GF-D8 (cell line): ENCODE measurements at regions not wholly inside any gene's neighbourhood (a gene's known extent, or its start where the extent isn't known, plus 50 kb on each side); places are given as distances from the start of the nearest gene placed in this dataset.

Source experiments
- DNase-seq: peaks from one replicate; lab custom pipeline; 2025; lab: John Stamatoyannopoulos, UW

- DNase-seq: no peak
Observed at GRCh38 chr4:155616117-155616516, 50.5 kb upstream of the GUCY1A1 start.

- no peak for DNase-seq
Observed at GRCh38 chr4:155615081-155615887, 51.4 kb upstream of the GUCY1A1 start.

DNA sequence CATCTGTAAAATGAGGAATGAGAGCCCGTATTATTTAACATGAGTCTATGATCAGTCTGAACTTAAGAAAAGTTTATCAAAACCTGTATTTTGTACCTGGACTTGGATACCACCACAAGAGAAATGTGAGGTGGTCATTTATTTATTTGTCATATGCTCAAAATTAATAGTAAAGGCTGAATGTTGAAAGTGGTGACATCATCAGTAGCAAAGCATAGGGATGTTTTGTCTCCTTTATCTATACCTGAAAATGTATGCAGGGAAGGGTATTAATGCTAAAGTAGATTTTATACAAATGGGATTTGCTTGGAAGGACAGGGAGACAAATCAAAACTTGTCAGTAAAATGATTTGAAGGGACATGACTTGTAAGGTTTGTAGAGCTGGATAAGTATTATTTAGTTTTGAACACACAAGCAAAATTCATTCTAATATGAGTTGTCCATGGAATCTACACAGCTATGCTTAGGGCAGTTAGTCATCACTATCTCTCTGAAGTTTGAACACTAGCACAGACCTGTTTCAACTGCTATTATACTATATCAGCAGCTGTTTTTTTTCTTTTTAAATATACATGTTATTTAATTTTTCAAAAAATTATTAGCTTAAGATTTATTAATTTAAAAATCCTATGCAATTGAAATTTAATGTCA, 52.4 kb upstream of the GUCY1A1 start:
- DNase-seq: no peak

GRCh38 chr4:155612074-155612473, 54.6 kb upstream of the GUCY1A1 start:
- DNase-seq: no peak

DNA sequence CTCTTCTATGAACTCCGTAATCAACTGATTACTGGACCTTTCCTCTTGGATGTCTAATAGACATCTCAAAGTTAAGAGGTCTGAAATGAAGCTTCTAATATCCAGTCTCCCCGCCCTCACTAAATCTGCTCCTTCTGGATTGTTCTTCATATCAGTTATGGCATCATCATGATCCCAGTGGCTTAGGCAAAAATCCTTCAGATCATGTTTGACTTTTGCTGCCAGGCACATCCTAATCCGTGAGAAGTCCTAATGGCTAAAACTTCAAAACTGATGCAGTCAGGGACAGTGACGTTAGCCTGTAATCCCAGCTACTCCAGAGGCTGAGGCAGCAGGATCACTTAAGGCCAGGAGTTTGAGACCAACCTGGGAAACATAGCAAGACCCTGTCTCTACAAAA, 55.1 kb upstream of the GUCY1A1 start:
- DNase-seq: no peak

DNA sequence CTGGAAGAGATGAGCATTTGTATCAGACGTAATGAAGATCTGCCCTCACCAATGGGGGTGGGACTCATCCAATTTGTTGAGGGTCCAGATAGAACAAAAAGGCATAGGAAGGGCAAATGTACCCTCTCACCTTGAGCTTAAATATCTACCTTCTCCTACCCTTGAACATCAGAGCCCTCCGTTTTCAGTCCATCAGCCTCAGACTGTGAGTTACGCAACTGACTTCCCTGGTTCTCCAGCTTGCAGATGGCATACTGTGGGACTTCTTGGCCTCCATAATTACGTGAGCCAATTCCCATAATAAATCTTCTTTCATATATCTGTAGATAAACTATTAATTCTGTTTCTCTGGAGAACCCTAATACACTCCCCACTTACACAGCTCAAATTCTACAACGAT, 56.5 kb upstream of the GUCY1A1 start:
- no peak for DNase-seq

DNA sequence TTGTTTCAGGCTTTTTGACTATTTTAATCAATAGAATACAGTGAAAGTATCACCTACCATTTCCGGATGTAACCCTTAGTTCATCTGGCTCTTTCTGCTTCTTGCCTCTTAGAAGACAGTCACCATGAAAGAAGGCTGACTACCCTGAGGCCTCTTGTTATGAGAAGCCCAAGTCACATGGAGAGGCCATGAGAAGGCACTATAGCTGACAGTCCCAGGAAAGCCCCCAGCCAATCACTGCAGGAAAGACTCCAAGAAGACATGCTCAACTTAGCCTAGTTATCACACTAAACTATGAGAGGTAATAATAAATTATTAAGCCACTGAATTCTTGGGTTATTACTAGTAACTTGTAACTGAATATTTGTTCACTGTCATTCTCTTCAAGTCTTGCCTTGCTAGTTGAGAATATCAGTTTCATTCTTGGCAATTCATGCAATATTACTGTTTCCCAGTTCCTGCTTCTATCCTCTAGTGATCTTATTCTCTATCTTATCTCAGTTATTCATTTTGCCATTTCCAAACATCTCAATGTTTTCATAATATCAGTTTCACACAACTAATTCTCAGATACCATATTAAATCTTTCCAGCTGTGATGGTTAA, 57.1 kb upstream of the GUCY1A1 start:
- DNase-seq: no peak

- DNase-seq: no peak
Observed at GRCh38 chr4:155608225-155608885, 58.3 kb upstream of the GUCY1A1 start.

GRCh38 chr4:155607481-155607880, 59.2 kb upstream of the GUCY1A1 start:
- no peak for DNase-seq

- DNase-seq: no peak
Observed at GRCh38 chr4:155604718-155605626, 61.7 kb upstream of the GUCY1A1 start.

DNA sequence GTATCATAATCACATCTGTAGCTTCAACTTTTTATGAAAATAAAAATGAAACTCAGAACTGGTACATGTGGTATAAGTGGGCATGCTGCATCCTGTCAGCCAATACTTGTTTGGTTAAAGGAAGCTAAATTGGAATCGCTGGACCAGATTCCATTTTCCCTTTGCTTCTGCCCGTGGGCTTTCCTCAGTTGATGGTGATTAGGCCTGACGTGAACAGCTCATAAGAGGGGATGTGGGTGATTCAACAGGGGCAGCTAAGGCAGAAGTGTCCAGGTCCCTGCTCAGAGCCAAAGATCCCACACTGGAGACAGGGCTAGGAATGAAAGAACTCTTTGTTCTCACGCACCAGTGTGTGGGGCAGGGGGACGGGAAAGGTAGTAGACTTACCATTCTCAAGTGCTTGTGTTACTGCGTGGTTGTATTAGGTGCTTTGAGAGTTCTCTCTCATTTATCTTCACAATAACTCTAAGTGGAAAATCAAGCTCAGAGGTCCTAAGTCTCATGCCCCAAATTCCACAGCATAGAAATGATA, 63.2 kb upstream of the GUCY1A1 start:
- DNase-seq: no peak

DNA sequence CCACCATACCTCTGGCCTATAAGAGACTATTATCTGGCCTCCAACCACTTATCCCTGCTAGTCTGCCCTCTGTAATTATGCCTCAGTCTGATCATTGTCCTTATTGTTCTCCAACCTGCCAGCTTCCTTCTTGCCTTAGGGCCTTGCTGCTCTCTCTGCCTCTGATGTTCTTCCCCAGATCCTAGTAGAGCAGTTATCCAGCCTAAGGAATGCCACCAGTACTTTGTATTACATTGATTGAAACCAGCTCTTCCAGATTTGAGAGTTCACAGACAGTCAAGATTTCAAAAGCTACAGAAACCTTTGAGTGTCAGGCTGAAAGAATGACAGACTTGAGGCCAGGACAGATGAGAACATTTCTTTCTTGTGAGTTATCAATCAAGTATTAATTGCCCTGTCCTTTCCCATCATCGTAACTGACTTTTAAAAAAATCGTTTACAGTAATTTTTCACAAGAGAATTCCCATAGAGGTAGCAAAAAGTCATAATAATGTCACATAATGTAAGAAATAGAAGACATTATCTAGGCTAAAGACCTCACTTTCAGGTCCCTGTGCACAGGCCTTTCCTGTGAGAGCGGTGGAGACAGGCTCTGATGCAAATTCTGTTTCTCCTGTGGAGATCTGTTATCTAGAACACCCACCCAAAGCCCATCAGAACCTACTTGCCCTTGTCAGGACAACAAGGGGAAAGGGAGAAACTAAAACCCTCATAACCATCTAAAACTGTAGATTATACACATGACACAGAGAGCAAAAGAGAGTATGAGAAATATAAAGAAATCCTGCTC, 64.1 kb upstream of the GUCY1A1 start:
- DNase-seq: no peak

GRCh38 chr4:155600244-155600643, 66.4 kb upstream of the GUCY1A1 start:
- no peak for DNase-seq

- DNase-seq: no peak
Observed at GRCh38 chr4:155599596-155599995, 67.1 kb upstream of the GUCY1A1 start.

DNA sequence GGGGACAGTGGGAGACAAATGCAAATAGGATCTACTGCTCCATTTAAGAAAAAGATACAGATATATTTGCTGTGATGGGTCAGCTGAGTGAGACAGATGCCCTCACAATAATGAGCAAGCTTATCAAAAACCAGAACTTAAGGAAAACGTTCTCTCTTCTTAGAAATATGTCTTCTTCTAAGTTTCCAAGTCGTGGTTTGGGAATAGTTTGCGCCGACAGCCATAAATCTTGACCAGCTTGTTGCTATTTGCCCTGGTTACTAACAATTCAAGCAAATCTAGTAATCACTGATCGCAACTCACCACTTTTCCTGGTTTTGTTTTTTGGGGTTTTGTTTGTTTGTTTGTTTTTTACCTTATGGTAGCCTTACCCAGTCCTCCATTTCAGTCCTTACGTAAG, 67.6 kb upstream of the GUCY1A1 start:
- no peak for DNase-seq

DNA sequence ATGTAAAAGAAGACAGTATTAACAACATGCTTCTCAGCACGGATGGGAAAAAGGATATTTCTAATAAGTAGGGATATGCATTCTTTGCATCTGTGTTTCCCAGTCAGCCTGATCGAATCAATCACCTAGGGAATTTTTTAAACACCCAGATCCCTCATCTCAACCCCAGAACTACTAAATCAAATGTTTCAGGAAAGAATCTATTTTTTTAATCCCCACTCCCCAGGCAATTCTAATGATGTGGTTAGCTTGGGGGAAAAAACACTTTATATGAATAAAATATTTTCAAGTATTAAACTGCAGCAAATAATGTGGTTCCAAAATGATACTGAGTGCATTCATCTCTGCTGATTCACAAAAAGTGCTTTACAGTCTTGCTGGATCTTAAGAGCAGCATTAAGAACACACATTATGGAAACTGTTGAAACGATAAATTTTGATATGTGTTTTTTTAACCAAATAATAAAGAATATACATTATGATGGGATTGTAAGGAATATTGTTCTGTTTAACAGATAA, 68.7 kb upstream of the GUCY1A1 start:
- DNase-seq: no peak

- DNase-seq: no peak
Observed at GRCh38 chr4:155597281-155597680, 69.4 kb upstream of the GUCY1A1 start.

DNA sequence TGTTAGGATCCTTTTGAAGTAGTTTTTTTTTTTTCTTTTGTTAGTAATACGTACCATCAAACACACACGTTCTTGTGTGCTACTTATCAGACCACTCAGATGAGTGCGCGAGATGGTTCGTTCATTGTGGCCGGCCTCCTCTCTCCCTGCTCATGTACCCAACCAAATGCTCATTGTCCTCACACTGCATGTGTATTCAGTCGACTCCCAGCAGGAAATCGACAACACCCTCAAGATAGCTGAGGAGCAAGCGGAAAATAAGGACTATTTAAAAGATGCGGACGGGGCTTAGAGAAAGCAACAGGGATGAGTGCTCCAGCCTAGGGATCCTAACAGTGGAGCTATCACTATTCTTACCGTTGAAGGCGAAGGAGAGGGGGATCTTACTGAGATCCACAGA, 72.9 kb upstream of the GUCY1A1 start:
- no peak for DNase-seq

- no peak for DNase-seq
Observed at GRCh38 chr4:155592938-155593297, 73.7 kb upstream of the GUCY1A1 start.

GRCh38 chr4:155592179-155592937, 74.3 kb upstream of the GUCY1A1 start:
- no peak for DNase-seq
